KBM-7 (cell line): ENCODE measurements at regions not wholly inside any gene's neighbourhood (a gene's known extent, or its start where the extent isn't known, plus 50 kb on each side); places are given as distances from the start of the nearest gene placed in this dataset.

Experiments used
- DNase-seq: peaks from one replicate; pipeline ENCODE4 v3.0.0-alpha.2; 2015
- in situ Hi-C: fragments of 300-500 bp; cut with MboI; formaldehyde crosslinking; loops from 2 replicates; pipeline ENCODE4 v1.14.3; 2020; ENCODE audit warnings: low sequenced_read_pairs, low pct_unique_long_range_greater_than_20kb, mixed read lengths

DNA sequence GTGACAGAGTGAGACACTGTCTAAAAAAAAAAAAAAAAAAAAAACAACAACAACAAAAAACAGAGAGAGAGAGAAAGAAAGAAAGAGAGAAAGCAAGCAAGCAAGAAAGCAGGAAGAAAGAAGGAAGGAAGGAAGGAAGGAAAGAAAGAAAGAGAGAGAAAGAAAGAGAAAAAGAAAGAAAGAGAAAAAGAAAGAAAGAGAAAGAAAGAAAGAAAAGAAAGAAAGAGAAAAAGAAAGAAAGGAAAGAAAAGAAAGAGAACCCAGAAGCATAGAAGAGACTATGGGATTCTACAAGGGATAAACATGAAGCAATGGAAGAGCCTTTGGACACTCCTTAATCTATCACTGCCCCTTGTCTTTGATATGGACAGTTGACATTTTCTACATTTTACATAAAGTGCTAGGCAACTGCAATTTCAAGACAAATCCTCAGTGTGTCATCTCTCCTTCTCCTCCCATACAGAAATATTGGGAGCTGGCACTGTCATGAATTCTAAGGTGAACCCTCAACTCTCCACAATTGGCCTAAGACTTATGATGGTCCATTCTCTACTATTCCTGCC lies 151.9 kb upstream of the CPM start:
- no peak for DNase-seq
- in situ Hi-C loops = no loop called here

DNA sequence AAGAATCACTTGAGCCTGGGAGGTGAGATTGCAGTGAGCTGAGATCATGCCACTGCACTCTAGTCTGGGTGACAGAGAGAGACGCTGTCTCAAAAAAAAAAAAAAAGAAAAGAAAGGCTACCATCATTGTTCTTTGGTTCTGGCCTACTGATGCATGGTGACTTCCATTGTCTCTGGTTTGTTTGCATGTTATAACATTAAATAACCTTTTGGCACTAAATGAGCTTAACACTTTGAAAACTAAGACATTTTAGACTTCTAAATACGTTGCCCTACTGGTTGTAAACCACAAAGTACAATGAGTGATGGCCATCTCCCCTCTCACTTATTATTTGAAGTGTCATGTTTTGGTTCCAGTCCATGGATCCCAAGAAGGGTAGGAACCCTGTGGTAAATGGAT lies 152.9 kb upstream of the CPM start:
- DNase-seq = no peak
- in situ Hi-C loops = no loop called here

DNA sequence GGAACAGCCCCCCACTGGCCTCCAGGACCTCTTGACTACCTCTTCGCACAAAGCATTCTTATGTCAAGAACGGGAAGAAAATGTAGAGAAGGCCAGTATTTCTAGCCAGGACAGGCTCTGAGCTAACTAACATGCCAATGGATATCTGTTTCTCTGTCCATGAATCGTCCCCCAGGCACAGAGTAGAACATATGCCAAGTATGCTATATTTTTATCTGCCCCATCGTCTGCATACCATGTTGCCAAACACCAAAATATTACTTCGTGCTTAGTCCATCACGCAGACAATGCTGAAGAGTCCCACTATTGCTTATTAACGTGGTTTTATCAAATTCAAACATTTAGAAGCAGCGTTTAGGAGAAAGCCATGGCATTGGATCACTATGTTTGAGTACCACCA lies 151.4 kb upstream of the CPSF6 start:
- in situ Hi-C loops = no loop called here
- no peak for DNase-seq

DNA sequence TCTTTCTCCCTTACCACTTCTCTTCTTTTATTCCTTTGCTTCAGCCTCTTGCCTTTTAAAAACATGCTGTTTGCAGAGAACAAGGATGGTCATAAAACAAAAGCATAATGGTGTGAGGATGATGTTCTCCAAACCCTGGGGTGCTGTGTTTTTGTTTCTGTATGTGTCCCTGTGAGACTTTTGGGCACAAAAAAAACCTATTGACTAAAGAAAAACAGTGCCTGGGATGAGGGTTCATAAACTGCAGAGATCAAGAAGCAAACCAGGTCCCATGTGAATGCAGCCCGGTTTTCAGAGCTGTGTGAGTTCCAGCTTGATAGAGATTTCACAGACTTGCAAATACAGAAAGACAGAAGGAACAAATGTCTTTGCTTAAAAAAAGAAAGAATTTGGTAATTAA lies 148.6 kb upstream of the CPSF6 start:
- in situ Hi-C loops = no loop called here
- DNase-seq = no peak

DNA sequence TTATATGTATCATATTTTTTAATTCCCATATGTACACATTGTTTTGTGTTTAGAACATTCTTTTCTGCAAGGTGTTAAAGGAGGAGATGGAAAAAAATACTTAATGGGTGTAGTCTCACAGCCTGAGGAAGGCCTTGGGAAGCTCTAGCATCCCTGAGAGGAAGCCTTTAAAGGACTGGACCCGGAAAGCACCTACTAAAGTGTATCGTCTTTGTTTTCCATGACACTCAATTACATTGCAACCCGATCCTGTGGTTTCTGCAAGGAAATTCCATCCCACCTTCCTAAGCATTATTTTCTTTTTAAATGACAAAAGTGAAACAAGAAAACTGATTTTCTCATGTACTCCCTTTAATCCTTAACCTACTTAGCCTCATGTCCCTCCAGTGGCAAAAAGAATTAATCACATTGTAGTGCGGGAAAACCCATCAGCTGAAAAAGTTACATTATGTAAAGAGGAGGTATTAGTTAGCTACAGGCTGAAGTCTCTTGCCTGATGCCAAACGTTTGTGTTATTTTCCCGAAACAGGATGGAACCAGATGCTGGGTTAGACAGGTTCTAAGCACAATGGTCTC lies 147.8 kb upstream of the CPSF6 start:
- in situ Hi-C loops = no loop called here
- no peak for DNase-seq

DNA sequence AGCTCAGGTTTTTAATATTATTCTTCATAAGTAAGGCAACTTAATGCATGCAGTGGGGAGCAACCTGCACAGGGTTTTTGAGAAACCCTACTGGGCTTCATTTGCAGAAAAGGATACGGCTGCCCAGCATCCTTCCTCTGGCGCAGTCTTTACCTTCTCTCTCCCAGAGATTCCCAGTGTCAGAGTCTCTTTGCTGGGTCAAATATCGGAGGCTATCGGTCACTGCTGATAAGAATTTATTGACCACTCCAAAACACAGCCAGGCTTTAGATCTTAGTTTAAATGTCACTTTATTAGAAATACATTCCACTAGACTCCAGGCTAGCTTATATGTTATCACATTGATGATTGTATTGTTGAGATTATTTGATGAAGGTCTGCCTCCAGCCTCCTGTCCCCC lies 147.2 kb upstream of the CPSF6 start:
- DNase-seq = no peak
- in situ Hi-C loops = no loop called here

DNA sequence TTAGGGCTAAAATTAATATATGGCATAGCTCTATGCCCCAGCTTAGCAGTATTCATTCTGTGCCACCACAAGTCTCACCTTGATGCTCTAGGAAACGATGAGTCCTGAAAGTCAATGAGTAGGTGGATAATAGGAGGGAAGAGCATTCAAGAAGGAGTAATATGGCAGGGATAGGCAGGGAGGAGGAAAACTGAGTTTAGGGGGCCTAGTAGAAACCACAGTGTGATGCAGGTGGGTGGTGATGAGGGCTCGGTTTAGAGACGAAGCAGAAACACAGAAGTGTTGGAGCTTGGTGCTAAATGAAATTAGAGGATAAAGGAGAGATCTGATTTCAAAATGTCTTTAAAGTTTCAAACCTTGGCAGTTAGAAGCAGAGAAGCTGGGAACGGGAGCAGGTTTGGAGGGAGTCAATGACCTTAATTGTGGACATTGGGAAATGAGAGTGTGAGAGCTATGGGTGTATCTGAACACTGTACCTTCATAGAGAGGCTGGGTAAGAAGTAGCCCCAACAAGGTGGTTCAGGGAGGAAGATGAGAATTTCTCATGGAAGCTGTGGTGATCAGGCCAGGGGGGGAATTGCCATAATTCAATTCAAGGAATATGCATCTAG lies 144.7 kb upstream of the CPSF6 start:
- DNase-seq = no peak
- in situ Hi-C loops = no loop called here

DNA sequence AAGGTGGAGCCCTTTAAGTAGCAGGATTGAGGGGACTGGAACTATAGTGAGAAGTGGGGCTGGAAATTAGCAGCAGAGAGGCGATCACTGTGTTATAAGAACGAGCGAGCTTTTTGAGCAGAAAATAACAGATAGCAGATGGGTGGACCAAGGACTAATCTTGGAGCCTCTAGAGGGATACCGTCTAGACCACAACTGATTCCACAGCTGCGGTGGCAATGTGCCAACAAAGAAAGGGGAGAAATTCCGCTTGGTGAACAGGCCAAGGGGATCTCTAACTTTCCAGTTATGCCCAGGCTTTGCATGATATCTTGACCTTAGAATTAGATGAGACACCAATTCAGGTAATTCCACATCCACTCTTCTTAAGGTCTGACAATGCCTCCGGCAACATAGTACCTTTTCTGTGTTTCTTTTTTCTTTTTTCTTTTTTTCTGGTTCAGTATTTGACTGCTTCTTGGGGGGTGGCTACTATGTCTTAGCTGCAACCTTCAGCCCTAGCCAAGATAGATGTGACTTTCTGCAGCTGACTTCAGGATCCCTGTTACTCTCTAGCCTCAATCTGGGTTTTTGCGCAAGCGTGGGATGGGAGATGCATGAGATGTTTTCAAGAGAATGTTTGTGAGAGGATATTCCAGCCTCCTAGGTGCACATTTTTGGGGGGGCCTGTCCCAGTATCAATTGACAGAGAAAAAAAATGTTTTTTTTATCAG lies 143.4 kb upstream of the CPSF6 start:
- no peak for DNase-seq
- in situ Hi-C loops = no loop called here

DNA sequence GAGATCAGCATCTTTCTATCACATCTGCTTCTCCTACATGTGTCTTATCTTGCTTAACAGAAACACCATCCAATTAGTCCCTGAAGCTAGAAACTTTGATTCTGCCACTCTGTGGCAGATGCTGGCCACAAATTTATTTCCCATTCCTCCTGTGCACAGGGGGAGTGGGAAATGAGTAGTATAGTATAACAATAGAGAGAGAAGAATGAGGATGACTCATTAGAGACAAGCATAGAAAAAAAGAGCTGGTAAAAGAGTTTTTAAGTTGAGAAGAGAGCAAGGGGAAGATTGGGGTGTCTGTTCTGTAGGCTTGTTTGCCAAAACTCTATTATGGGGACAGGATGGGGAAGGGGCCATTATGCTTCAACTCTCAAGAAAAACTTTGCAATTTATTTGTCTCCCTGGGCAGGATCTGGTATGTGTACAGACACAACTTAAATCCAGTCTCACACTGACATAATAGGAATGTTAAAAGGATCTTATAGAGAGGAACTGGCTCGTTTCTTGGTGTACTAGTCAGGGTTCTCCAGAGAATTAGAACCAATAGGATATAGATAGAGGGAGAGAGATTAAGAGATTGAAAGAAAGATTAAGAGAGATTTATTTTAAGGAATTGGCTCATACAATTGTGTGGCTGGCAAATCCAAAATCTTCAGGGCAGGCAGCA lies 142.6 kb upstream of the CPSF6 start:
- in situ Hi-C loops = no loop called here
- peak; percentile 72 for DNase-seq

DNA sequence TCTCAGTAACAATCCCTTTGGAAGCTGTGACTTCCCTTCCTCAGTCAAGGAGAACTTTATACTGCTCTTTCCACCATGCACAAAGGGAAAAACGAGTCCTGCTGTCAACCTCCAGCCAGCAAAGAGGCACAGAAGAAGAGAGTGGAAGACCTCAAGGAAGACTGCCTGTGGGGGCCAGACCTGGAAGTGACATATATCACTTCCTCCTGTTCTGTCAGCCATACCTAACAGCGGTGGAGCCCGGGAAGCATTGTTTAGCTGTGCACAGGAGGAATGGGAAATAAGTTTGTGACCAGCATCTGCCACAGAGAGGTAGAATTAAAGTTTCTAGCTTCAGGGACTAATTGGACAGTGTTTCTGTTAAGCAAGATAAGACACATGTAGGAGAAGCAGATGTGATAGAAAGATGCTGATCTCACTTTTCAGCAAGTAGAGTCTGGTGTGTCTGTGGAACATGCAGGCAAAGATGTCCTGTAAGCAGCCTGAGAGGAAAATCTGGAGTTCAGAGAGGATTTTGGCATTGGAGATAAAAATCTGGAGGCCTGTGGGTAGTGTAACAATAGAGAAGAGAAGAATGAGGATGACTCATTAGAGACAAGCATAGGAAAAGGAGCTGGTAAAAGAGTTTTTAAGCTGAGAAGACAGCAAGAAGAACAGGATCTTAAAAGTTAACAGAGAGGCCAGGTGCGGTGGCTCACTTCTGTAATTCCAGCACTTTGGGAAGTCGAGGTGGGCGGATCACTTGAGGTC lies 141.6 kb upstream of the CPSF6 start:
- peak; percentile 26 for DNase-seq
- in situ Hi-C loops = no loop called here

DNA sequence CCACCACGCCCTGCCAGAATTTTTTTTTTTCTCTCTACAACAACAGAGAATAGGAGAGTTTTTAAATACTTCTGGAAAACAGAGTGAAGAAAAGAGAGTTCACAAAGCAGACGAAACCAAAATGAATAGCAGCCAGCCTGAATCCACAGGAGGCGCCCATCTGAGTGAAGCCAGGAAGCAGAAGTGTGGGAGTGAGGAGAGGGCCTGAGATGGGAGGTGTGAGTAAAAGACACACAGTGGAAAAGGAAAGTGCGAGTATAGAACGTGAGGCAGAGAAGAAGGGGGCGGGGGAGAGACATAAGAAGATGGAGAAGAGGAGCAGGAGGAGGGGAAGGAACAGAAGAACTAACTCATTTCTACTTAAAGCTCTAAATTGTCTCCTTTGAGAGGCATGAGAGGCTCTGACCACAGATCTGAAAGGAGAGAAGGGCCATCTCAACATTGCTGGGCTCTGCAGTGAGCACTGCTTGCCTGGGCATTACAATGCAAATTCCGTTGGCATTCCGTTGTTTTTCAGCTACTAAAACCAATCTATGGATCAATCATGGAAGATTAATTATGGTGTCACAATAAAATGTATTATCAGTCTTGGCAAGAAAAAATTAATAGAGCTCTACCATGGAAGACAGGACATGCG lies 140.1 kb upstream of the CPSF6 start:
- in situ Hi-C loops = no loop called here
- DNase-seq = peak; percentile 76

DNA sequence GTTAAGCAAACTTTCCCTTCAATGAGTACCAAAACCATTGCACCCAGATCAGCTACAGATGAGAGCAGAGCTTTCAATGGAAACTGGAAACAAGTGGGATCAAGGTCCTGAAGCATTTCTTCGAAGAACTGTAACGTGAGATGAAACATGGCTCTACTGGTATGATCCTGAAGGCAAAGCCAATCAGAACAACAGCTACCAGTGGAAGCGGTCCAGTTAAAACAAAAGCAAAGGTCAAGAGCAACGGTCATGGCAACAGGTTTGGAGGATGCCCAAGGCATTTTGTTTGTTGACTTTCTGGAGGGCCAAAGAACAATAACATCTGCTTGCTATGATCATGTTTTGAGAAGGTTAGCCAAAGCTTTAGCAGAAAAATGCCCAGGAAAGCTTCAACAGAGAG lies 137.9 kb upstream of the CPSF6 start:
- in situ Hi-C loops = no loop called here
- DNase-seq = no peak

DNA sequence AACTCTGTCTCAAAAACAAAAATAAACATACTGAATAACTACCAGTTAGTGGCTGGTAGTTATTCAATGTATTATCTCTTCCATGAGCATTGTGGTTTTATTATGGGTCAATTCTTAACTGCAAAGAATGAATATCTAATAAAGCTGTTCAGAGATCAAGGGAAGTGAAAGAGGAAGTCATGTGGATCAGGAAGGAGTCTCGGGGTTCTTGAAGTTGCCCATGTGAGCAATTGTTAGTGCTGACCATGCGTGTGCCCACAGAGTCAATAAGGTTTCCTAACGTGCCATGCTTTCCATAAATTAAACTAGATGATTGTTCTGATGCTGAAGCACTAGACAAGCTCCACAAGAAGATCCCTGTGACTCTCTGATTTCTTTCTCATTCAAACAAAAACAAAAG lies 136.5 kb upstream of the CPSF6 start:
- peak; percentile 54 for DNase-seq
- in situ Hi-C loops = no loop called here

DNA sequence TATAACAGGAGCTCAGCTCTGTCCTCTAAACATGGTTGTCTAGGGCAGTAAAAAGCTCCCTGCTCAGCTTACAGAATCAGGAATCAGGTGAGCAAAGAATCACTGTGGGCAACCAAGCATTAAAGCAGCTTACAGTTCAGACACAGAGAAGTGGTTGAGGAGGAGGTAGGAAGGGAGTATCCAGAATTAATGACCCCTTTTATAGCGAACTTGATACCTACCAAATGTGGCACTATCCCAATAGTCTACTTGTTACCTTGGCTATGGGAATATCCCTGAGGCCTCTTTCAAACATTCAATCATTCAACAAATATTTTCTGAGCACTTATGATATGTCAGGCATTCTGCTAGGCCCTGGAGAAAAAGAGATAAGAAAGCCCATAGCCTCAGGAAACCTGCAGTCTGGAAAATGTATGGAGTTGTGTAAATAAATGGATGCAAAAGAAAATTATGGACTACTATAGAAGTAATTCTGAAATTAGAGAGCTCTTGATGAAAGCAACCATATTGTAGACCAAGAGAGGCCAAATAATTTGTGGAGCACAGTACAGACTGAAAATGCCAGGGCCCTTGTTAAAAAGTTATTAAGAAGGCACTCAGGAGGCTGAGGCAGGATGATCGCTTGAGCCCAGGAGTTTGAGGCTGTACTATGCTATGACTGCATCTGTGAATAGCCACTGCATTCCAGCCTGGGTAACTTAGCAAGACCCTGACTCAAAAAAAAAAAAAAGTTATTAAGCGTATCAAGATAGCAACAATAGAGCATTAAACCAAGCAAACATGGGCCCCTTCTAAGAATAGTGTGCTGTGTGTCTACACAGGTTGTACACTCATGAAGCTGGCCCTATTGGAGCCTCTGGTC lies 134.0 kb upstream of the CPSF6 start:
- DNase-seq = no peak
- in situ Hi-C loops = no loop called here

DNA sequence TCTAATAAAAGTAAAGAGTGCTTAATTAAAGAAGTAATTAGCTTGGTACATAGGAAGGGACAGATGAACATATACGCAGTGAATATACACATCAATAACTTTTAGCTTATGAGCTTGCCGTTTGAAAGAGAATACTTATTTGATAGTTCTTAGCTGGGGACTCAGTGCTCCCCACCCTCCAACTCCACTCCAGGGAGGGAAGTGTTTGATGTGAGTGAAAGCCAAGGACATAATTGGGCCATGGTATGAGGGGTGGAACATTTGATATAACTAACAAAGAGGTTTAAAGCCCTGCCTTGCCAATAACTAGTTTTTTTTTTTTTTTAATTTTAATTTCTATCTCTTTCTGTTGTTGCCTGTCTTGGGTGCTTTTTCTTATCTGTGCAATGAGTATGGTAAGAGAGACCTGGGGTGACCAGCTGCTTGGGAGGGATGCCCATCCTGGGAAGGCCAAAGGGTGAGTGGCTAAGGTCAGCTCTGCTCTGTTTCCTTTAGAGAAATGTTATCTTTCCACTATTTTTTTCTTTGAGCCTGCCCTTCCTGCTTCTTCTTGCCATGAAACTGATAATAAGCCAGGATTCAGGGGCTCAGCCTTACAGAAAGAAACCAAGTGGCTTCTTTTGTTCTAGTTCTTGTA lies 132.8 kb upstream of the CPSF6 start:
- no peak for DNase-seq
- in situ Hi-C loops = no loop called here

DNA sequence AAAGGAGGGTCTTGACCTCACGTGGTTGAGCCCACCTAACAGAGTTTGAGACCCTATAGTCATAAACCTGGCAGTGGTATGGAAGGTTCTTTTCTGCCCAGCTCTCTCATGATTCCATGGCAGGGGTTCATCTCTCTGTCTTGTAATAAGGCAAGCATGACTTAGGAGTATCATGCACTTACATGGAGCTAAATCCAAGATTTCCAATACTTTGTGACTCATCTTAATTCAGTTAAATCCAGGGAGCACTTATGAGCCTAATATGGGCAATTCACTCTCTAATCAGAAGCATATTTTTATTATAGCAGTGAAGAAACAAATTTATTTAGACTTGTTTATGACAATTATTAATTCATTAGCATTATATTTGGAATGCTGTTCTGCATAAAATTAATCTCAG lies 131.8 kb upstream of the CPSF6 start:
- no peak for DNase-seq
- in situ Hi-C loops = no loop called here

DNA sequence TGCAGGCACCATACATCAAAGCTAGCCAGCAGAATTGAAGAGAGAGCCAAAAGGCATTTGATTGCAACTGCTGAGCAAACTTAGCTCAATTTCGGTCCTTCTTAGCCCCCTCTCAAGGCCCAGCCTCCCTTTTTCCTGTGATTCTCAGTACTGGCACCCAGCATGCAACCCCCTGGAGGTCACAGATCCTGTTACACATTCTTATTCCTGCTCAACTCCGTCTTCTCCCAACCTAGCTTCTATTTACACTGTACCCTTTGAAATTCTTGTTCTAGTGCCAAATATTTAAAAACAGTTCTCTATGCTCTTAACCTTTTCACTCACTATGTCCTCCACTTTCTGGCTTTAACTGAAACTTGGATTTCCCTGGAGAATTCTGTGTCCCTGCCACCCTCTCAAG lies 131.3 kb upstream of the CPSF6 start:
- in situ Hi-C loops = no loop called here
- DNase-seq = no peak

DNA sequence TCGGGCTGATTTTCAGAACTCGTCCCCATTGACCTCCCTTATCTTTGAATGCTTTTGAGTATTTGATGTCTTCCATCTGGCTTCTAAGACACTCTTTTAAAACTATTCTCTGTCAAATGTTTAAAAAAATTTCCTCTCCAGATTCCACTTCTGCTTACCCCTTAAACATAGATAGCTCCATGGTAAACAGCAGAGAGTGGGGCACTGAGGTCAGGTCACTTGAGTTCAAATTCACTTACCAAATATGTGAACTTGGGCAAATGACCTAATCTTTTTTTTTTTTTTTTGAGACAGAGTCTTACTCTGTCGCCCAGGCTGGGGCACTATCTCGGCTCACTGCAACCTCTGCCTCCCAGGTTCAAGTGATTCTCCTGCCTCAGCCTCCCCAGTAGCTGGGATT lies 126.8 kb upstream of the CPSF6 start:
- in situ Hi-C loops = no loop called here
- DNase-seq = no peak
